HFF-Myc (cell line): ENCODE measurements at regions not wholly inside any gene's neighbourhood (a gene's known extent, or its start where the extent isn't known, plus 50 kb on each side); places are given as distances from the start of the nearest gene placed in this dataset.

Source experiments
- DNase-seq: peaks from one replicate; pipeline ENCODE4 v3.0.0-alpha.2; 2011; ENCODE audit warnings: low read depth; ENCODE audit errors: extremely low read depth
- H3K4me3 ChIP-seq: replicated peaks from 2 replicates; pipeline ENCODE4 v1.5.1; 2011; ENCODE audit warnings: low read depth, mild to moderate bottlenecking, control low read depth, low read length
- CTCF ChIP-seq: IDR thresholded peaks from 2 replicates; pipeline ENCODE4 v1.5.1; 2012; ENCODE audit warnings: mild to moderate bottlenecking, low read depth, low read length, control low read depth; ENCODE audit errors: missing control alignments

- TF ChIP-seq CTCF: no peak
- no peak for DNase-seq
- H3K4me3 ChIP-seq: no peak overlapping the region
Measured at GRCh38 chr14:42057111-42057510, 450.4 kb downstream of the LRFN5 start.

- no peak overlapping the region for H3K4me3 ChIP-seq
- DNase-seq: no peak
- no peak for TF ChIP-seq CTCF
Measured at GRCh38 chr14:42047421-42048055, 440.9 kb downstream of the LRFN5 start.

GRCh38 chr14:42045383-42045782 is 438.7 kb downstream of the LRFN5 start:
- DNase-seq: no peak
- TF ChIP-seq CTCF: no peak
- H3K4me3 ChIP-seq: no peak overlapping the region

GRCh38 chr14:42028607-42029006 is 421.9 kb downstream of the LRFN5 start:
- no peak for DNase-seq
- H3K4me3 ChIP-seq: no peak overlapping the region
- TF ChIP-seq CTCF: no peak

- no peak for TF ChIP-seq CTCF
- no peak overlapping the region for H3K4me3 ChIP-seq
- DNase-seq: no peak
Measured at GRCh38 chr14:42027271-42027670, 420.6 kb downstream of the LRFN5 start.

- H3K4me3 ChIP-seq: no peak overlapping the region
- TF ChIP-seq CTCF: no peak
- DNase-seq: no peak
Measured at GRCh38 chr14:42023452-42023851, 416.8 kb downstream of the LRFN5 start.

GRCh38 chr14:42014301-42014700 is 407.6 kb downstream of the LRFN5 start:
- H3K4me3 ChIP-seq: no peak overlapping the region
- no peak for TF ChIP-seq CTCF
- DNase-seq: no peak
